ENCODE measurements at regions not wholly inside any gene's neighbourhood (a gene's known extent, or its start where the extent isn't known, plus 50 kb on each side); places are given as distances from the start of the nearest gene placed in this dataset.

GRCh38 chr6:74587386-74587785 is 618.5 kb downstream of the COL12A1 start:
- H3K36me3 ChIP-seq, result no peaks in the 10 kb centered on the region
- ATAC-seq, result no peak
- no peaks in the 10 kb centered on the region for H3K9me3 ChIP-seq
- in situ Hi-C loops (cut with MboI; ENCODE audit: low sequenced_read_pairs in 4 of 4) (no loop called here), intact Hi-C loops (cut with DNase I; ENCODE audit: low total_unique reads) (no loop called here)
- no peak for DNase-seq
- no peak for TF ChIP-seq POLR2A (IDR thresholded peaks at IDR 0.05)
- H3K27ac ChIP-seq, result no peak overlapping the region
- no peaks in the 10 kb centered on the region for H3K4me1 ChIP-seq
- H3K27me3 ChIP-seq, result no peaks in the 10 kb centered on the region
- H3K4me3 ChIP-seq, result no peak overlapping the region

GRCh38 chr6:74585753-74586152 is 620.1 kb downstream of the COL12A1 start:
- no peak overlapping the region for H3K27ac ChIP-seq
- in situ Hi-C loops (cut with MboI; ENCODE audit: low sequenced_read_pairs in 4 of 4) (no loop called here), intact Hi-C loops (cut with DNase I; ENCODE audit: low total_unique reads) (no loop called here)
- no peak for ATAC-seq
- no peaks in the 10 kb centered on the region for H3K9me3 ChIP-seq
- H3K36me3 ChIP-seq, result no peaks in the 10 kb centered on the region
- H3K27me3 ChIP-seq, result no peaks in the 10 kb centered on the region
- no peak for DNase-seq
- no peaks in the 10 kb centered on the region for H3K4me1 ChIP-seq
- TF ChIP-seq POLR2A (IDR thresholded peaks at IDR 0.05) (no peak), CTCF (IDR thresholded peaks at IDR 0.05 in 4 of 5, conservative IDR thresholded peaks at IDR 0.05 in 1 of 5) (no peak)
- no peak overlapping the region for H3K4me3 ChIP-seq

GRCh38 chr6:74581681-74582080 is 624.2 kb downstream of the COL12A1 start:
- H3K36me3 ChIP-seq, result no peaks in the 10 kb centered on the region
- no peaks in the 10 kb centered on the region for H3K9me3 ChIP-seq
- intact Hi-C loops (cut with DNase I; ENCODE audit: low total_unique reads), result no loop called here
- TF ChIP-seq POLR2A (IDR thresholded peaks at IDR 0.05), result no peak
- no peak overlapping the region for H3K27ac ChIP-seq
- peaks cover 0 to 12% of the 10 kb centered on the region in 2 donors for H3K4me1 ChIP-seq
- in situ Hi-C loops (cut with MboI; ENCODE audit: low sequenced_read_pairs in 4 of 4), result no loop called here
- H3K4me3 ChIP-seq, result no peak overlapping the region
- DNase-seq (no peak), ATAC-seq (no peak)
- no peaks in the 10 kb centered on the region for H3K27me3 ChIP-seq

GRCh38 chr6:74579794-74580193 is 626.1 kb downstream of the COL12A1 start:
- H3K36me3 ChIP-seq, result no peaks in the 10 kb centered on the region
- TF ChIP-seq POLR2A (IDR thresholded peaks at IDR 0.05) (no peak), CTCF (IDR thresholded peaks at IDR 0.05 in 4 of 5, conservative IDR thresholded peaks at IDR 0.05 in 1 of 5) (no peak)
- H3K9me3 ChIP-seq, result no peaks in the 10 kb centered on the region
- intact Hi-C loops (cut with DNase I; ENCODE audit: low total_unique reads) (no loop called here), in situ Hi-C loops (cut with MboI; ENCODE audit: low sequenced_read_pairs in 4 of 4) (no loop called here)
- H3K27me3 ChIP-seq, result no peaks in the 10 kb centered on the region
- H3K27ac ChIP-seq, result no peak overlapping the region
- ATAC-seq, result no peak
- no peak overlapping the region for H3K4me3 ChIP-seq
- no peak for DNase-seq
- peaks cover 0 to 12% of the 10 kb centered on the region in 2 donors for H3K4me1 ChIP-seq

GRCh38 chr6:74579047-74579446 is 626.8 kb downstream of the COL12A1 start:
- intact Hi-C loops (cut with DNase I; ENCODE audit: low total_unique reads) (no loop called here), in situ Hi-C loops (cut with MboI; ENCODE audit: low sequenced_read_pairs in 4 of 4) (no loop called here)
- TF ChIP-seq CTCF (IDR thresholded peaks at IDR 0.05 in 4 of 5, conservative IDR thresholded peaks at IDR 0.05 in 1 of 5) (no peak), POLR2A (IDR thresholded peaks at IDR 0.05) (no peak)
- Histone ChIP-seq H3K4me3 (no peak overlapping the region), H3K27ac (no peak overlapping the region), H3K4me1 (peaks cover 0 to 12% of the 10 kb centered on the region in 2 donors), H3K27me3 (no peaks in the 10 kb centered on the region), H3K36me3 (no peaks in the 10 kb centered on the region), H3K9me3 (no peaks in the 10 kb centered on the region)
- no peak for ATAC-seq
- DNase-seq, result no peak

GRCh38 chr6:74578339-74578738 is 627.5 kb downstream of the COL12A1 start:
- H3K36me3 ChIP-seq, result no peaks in the 10 kb centered on the region
- no peak overlapping the region for H3K27ac ChIP-seq
- in situ Hi-C loops (cut with MboI; ENCODE audit: low sequenced_read_pairs in 4 of 4) (no loop called here), intact Hi-C loops (cut with DNase I; ENCODE audit: low total_unique reads) (no loop called here)
- H3K9me3 ChIP-seq, result no peaks in the 10 kb centered on the region
- ATAC-seq (no peak), DNase-seq (no peak)
- TF ChIP-seq CTCF (IDR thresholded peaks at IDR 0.05 in 4 of 5, conservative IDR thresholded peaks at IDR 0.05 in 1 of 5) (no peak), POLR2A (IDR thresholded peaks at IDR 0.05) (no peak)
- peaks cover 0 to 15% of the 10 kb centered on the region in 2 donors for H3K4me1 ChIP-seq
- H3K4me3 ChIP-seq, result no peak overlapping the region
- no peaks in the 10 kb centered on the region for H3K27me3 ChIP-seq
